Endothelial cell of umbilical vein (primary cell): ENCODE measurements at regions not wholly inside any gene's neighbourhood (a gene's known extent, or its start where the extent isn't known, plus 50 kb on each side); places are given as distances from the start of the nearest gene placed in this dataset.

Experiments used
- BruUV-seq: library from RNA; stranded (reverse); fragments of 400-500 nt; replicated peaks from 2 replicates; lab custom pipeline; 2021; lab: Mats Ljungman, UMichigan
- CTCF ChIA-PET: fragments of 300-600, 350-600 bp; sonication (Branson Sonifier 250); formaldehyde crosslinking; loops from one replicate; lab custom pipeline; 2021; ENCODE audit warnings: antibody characterized with exemption, inconsistent platforms; lab: Charles Lee
- POLR2A ChIA-PET: fragments of 300-600, 350-600 bp; sonication (Branson Sonifier 250); formaldehyde crosslinking; loops from one replicate; lab custom pipeline; 2021; ENCODE audit warnings: antibody characterized with exemption, inconsistent platforms; lab: Charles Lee
- DNase-seq: peaks from one replicate; pipeline ENCODE4 v3.0.0-alpha.2; 2011; ENCODE audit warnings: low read depth, low spot score
- FAIRE-seq: peaks from 2 replicates; lab custom pipeline; 2011; peaks lifted over from hg19 to GRCh38; lab: Jason Lieb, UNC
- H2AFZ ChIP-seq: 2 replicates; pipeline ENCODE4 v1.6.0; 2012; ENCODE audit warnings: low read depth, low read length, control low read depth, inconsistent platforms
- H3K27ac ChIP-seq: 2 replicates; pipeline ENCODE4 v1.5.1; 2011; ENCODE audit warnings: low read depth, mild to moderate bottlenecking, control low read depth, low read length, moderate library complexity; ENCODE audit not compliant: insufficient read depth
- H3K27me3 ChIP-seq, 2 experiments: 2 replicates each; pipeline versions ENCODE4 v1.6.0 to v1.6.1; 2011; ENCODE audit warnings: low read length in 2 of 2, mixed read lengths in 1 of 2; ENCODE audit not compliant: control insufficient read depth in 2 of 2, insufficient read depth in 2 of 2
- H3K36me3 ChIP-seq, 2 experiments: 2 replicates in 1 of 2; 3 replicates in 1 of 2; pipeline ENCODE4 v1.5.1; 2011; ENCODE audit warnings: low read length in 2 of 2, mild to moderate bottlenecking in 1 of 2, moderate library complexity in 1 of 2; ENCODE audit not compliant: control insufficient read depth in 2 of 2, insufficient read depth in 2 of 2; ENCODE audit errors: extremely low read depth in 1 of 2
- H3K4me1 ChIP-seq: 3 replicates; pipeline ENCODE4 v1.5.1; 2011; ENCODE audit warnings: mild to moderate bottlenecking, low read length; ENCODE audit not compliant: control insufficient read depth, insufficient read depth; ENCODE audit errors: extremely low read depth
- H3K4me2 ChIP-seq: 2 replicates; pipeline ENCODE4 v1.6.1; 2011; ENCODE audit warnings: low read length, control low read depth, mixed read lengths; ENCODE audit not compliant: insufficient read depth
- H3K4me3 ChIP-seq, 3 experiments: fragments of 200-600 bp in 1 of 3; sonication (generic), shearing (Covaris generic) in 1 of 3; replicated peaks in 1 of 3; 2 replicates each; pipeline ENCODE4 v1.5.1; 2011 to 2016; ENCODE audit warnings: control low read depth in 3 of 3, low read length in 3 of 3, mild to moderate bottlenecking in 2 of 3, inconsistent platforms in 1 of 3, low read depth in 1 of 3, moderate library complexity in 1 of 3; ENCODE audit not compliant: insufficient read depth in 1 of 3
- H3K79me2 ChIP-seq: 2 replicates; pipeline ENCODE4 v1.6.0; 2012; ENCODE audit warnings: low read length, inconsistent platforms; ENCODE audit not compliant: control insufficient read depth, insufficient read depth
- H3K9ac ChIP-seq: replicated peaks from 2 replicates; pipeline ENCODE3; 2011; ENCODE audit warnings: low read length, control low read depth; ENCODE audit not compliant: insufficient read depth; ENCODE audit errors: extremely low read depth
- H3K9me1 ChIP-seq: replicated peaks from 3 replicates; pipeline ENCODE4 v1.6.0; 2011; ENCODE audit warnings: mild to moderate bottlenecking, low read length; ENCODE audit not compliant: control insufficient read depth, insufficient read depth; ENCODE audit errors: extremely low read depth
- H3K9me3 ChIP-seq: replicated peaks from 2 replicates; pipeline ENCODE4 v1.5.1; 2012; ENCODE audit warnings: low read length, inconsistent platforms; ENCODE audit not compliant: control insufficient read depth, insufficient read depth
- H4K20me1 ChIP-seq: replicated peaks from 2 replicates; pipeline ENCODE3; 2011; ENCODE audit warnings: mild to moderate bottlenecking, low read length; ENCODE audit not compliant: control insufficient read depth, insufficient read depth; ENCODE audit errors: extremely low read depth
- CTCF ChIP-seq, 2 donors: IDR thresholded peaks; 1 replicate in 1 of 2; 2 replicates in 1 of 2; pipeline ENCODE4 v1.5.1; 2011; ENCODE audit warnings: low read length in 2 of 2, mild to moderate bottlenecking in 2 of 2, moderate library complexity in 2 of 2, control low read depth in 1 of 2, inconsistent platforms in 1 of 2, low read depth in 1 of 2; ENCODE audit not compliant: insufficient read depth in 1 of 2; ENCODE audit errors: extremely low read depth in 1 of 2
- EZH2 ChIP-seq: IDR thresholded peaks from 2 replicates; pipeline ENCODE4 v1.6.1; 2012; ENCODE audit warnings: borderline replicate concordance, low read depth, mild to moderate bottlenecking, moderate library complexity, low read length, inconsistent platforms; ENCODE audit not compliant: severe bottlenecking
- FOS ChIP-seq: IDR thresholded peaks from 2 replicates; pipeline ENCODE4 v1.6.1; 2011; ENCODE audit warnings: mild to moderate bottlenecking, low read length, moderate library complexity, borderline replicate concordance; ENCODE audit not compliant: insufficient read depth
- GATA2 ChIP-seq: IDR thresholded peaks from 2 replicates; pipeline ENCODE4 v1.7.0; 2011; ENCODE audit warnings: low read depth, mild to moderate bottlenecking, moderate library complexity, mixed read lengths, low read length; ENCODE audit not compliant: insufficient read length, insufficient read depth
- JUN ChIP-seq: IDR thresholded peaks from 2 replicates; pipeline ENCODE4 v1.6.1; 2011; ENCODE audit warnings: borderline replicate concordance, low read depth; ENCODE audit not compliant: insufficient read length, insufficient read depth
- MAX ChIP-seq: IDR thresholded peaks from 2 replicates; pipeline ENCODE4 v1.6.1; 2011; ENCODE audit not compliant: insufficient read depth, insufficient read length
- MYC ChIP-seq: IDR thresholded peaks from one replicate; pipeline ENCODE4 v1.6.1; 2011; ENCODE audit warnings: mild to moderate bottlenecking, low read depth, low read length
- POLR2A ChIP-seq: IDR thresholded peaks from 2 replicates; pipeline ENCODE4 v1.6.1; 2012; ENCODE audit warnings: low read depth, mild to moderate bottlenecking, control low read depth, low read length
- POLR2AphosphoS5 ChIP-seq: IDR thresholded peaks from 2 replicates; pipeline ENCODE4 v1.6.1; 2012; ENCODE audit warnings: low read depth, mild to moderate bottlenecking, control low read depth, low read length, moderate library complexity; ENCODE audit not compliant: insufficient read depth
- dilution Hi-C: fragments of 300-500 bp; cut with MboI; formaldehyde crosslinking; loops from one replicate; pipeline ENCODE4 v1.15.0; 2019; ENCODE audit warnings: low sequenced_read_pairs; ENCODE audit not compliant: extremely low pct_ligation_motif_present
- intact Hi-C: fragments of 100-400 bp; cut with micrococcal nuclease; formaldehyde crosslinking; loops from one replicate; pipeline ENCODE4 v1.10.0; 2022

- Histone ChIP-seq H3K27ac (no peak overlapping the region), H3K79me2 (peaks cover 36% of the 10 kb centered on the region)
Observed at GRCh38 chr1:201619513-201619912, 80.6 kb downstream of the NAV1 start.

More at GRCh38 chr1:201619513-201619912, 80.6 kb downstream of the NAV1 start:
- H3K36me3 ChIP-seq: no peaks in the 10 kb centered on the region
- no peaks in the 10 kb centered on the region for H3K9me3 ChIP-seq
- DNase-seq (no peak), FAIRE-seq (no peak)
- dilution Hi-C loops (no loop called here), intact Hi-C loops (no loop called here)
- H3K27me3 ChIP-seq: no peaks in the 10 kb centered on the region
- H3K4me2 ChIP-seq: no peak overlapping the region
- H2AFZ ChIP-seq: no peak overlapping the region
- H3K4me1 ChIP-seq: no peaks in the 10 kb centered on the region
- no peak overlapping the region for H3K9ac ChIP-seq
- POLR2A ChIA-PET: no interaction called here
- H3K4me3 ChIP-seq: no peak overlapping the region
- H4K20me1 ChIP-seq: no peaks in the 10 kb centered on the region
- TF ChIP-seq CTCF (IDR thresholded peaks at IDR 0.05; ENCODE audit: extremely low read depth in 1 of 2, insufficient read depth in 1 of 2, low read depth in 1 of 2, low read length in 2 of 2) (no peak), FOS (no peak), EZH2 (no peak), GATA2 (no peak), POLR2AphosphoS5 (no peak), JUN (no peak), MAX (no peak), POLR2A (no peak), MYC (no peak)
- no TSS peak for BruUV-seq
- CTCF ChIA-PET: interaction anchor here (0.6 to 2.4 kb wide), 6 partner anchors 10 to 84 kb away, joined by 3 to 10 read pairs (median 4); no protein-coding TSS in a partner anchor
- H3K9me1 ChIP-seq: no peaks in the 10 kb centered on the region
